Liver (tissue), 8 donors: ENCODE measurements at regions not wholly inside any gene's neighbourhood (a gene's known extent, or its start where the extent isn't known, plus 50 kb on each side); places are given as distances from the start of the nearest gene placed in this dataset.

Experiments used
- DNase-seq: peaks from one replicate; pipeline ENCODE4 v3.0.0-alpha.2; 2017; ENCODE audit warnings: low spot score
- H3K27ac ChIP-seq, 2 donors: one replicate each; pipeline ENCODE4 v1.7.0; 2013; ENCODE audit warnings: inconsistent platforms in 2 of 2, low read length in 2 of 2, control low read depth in 1 of 2, low read depth in 1 of 2, mild to moderate bottlenecking in 1 of 2
- H3K27me3 ChIP-seq, 4 donors: one replicate each; pipeline versions ENCODE4 v1.6.1 to v1.7.0; 2013; ENCODE audit warnings: low read length in 3 of 4, inconsistent platforms in 1 of 4, mild to moderate bottlenecking in 1 of 4, moderate library complexity in 1 of 4; ENCODE audit not compliant: control insufficient read depth in 4 of 4, insufficient read depth in 4 of 4
- H3K36me3 ChIP-seq, 4 donors: one replicate each; pipeline versions ENCODE4 v1.6.1 to v1.7.0; 2013; ENCODE audit warnings: low read length in 3 of 4, mild to moderate bottlenecking in 3 of 4, low read depth in 1 of 4, moderate library complexity in 1 of 4; ENCODE audit not compliant: control insufficient read depth in 4 of 4, insufficient read depth in 3 of 4
- H3K4me1 ChIP-seq, 4 donors: one replicate each; pipeline versions ENCODE4 v1.6.1 to v1.7.0; 2013; ENCODE audit warnings: low read length in 3 of 4, mild to moderate bottlenecking in 3 of 4, moderate library complexity in 1 of 4; ENCODE audit not compliant: control insufficient read depth in 4 of 4, insufficient read depth in 4 of 4
- H3K4me3 ChIP-seq, 3 donors: one replicate each; pipeline versions ENCODE4 v1.6.1 to v1.7.0; 2013; ENCODE audit warnings: low read length in 3 of 3, control low read depth in 1 of 3, low read depth in 1 of 3, mild to moderate bottlenecking in 1 of 3
- H3K9ac ChIP-seq, 2 donors: one replicate each; pipeline ENCODE4 v1.7.0; 2013; ENCODE audit warnings: low read length in 2 of 2, mild to moderate bottlenecking in 2 of 2, moderate library complexity in 2 of 2, control low read depth in 1 of 2, low read depth in 1 of 2
- H3K9me3 ChIP-seq, 4 donors: one replicate each; pipeline versions ENCODE4 v1.6.1 to v1.7.0; 2013; ENCODE audit warnings: low read length in 3 of 4; ENCODE audit not compliant: control insufficient read depth in 4 of 4
- ATF3 ChIP-seq: IDR thresholded peaks from 2 replicates; pipeline ENCODE4 v1.6.1; 2016; ENCODE audit warnings: antibody characterized with exemption
- CTCF ChIP-seq: fragments of 150-350 bp; IDR thresholded peaks from 2 replicates; pipeline ENCODE4 v1.5.1; 2017; ENCODE audit warnings: improper control_type of control experiment, low read depth, low read length; ENCODE audit not compliant: missing input control
- EGR1 ChIP-seq, 2 donors: IDR thresholded peaks; 2 replicates each; pipeline ENCODE4 v1.6.1; 2016 to 2018; ENCODE audit warnings: antibody characterized with exemption in 2 of 2, low read depth in 2 of 2
- FOXA1 ChIP-seq: IDR thresholded peaks from 2 replicates; pipeline ENCODE4 v1.6.1; 2016; ENCODE audit warnings: antibody characterized with exemption
- FOXA2 ChIP-seq: IDR thresholded peaks from 2 replicates; pipeline ENCODE4 v1.6.1; 2016; ENCODE audit warnings: antibody characterized with exemption
- GABPA ChIP-seq, 2 donors: IDR thresholded peaks in 1 of 2; conservative IDR thresholded peaks in 1 of 2; 2 replicates each; pipeline ENCODE4 v1.6.1; 2016; ENCODE audit warnings: antibody characterized with exemption in 2 of 2, mild to moderate bottlenecking in 1 of 2, moderate library complexity in 1 of 2
- HNF4A ChIP-seq, 2 donors: conservative IDR thresholded peaks; 2 replicates each; pipeline ENCODE4 v1.6.1; 2016; ENCODE audit warnings: antibody characterized with exemption in 2 of 2, mild to moderate bottlenecking in 2 of 2
- HNF4G ChIP-seq: IDR thresholded peaks from 2 replicates; pipeline ENCODE4 v1.6.1; 2016; ENCODE audit warnings: antibody characterized with exemption
- JUND ChIP-seq, 2 donors: IDR thresholded peaks; 2 replicates each; pipeline ENCODE4 v1.6.1; 2016; ENCODE audit warnings: antibody characterized with exemption in 2 of 2
- MAX ChIP-seq: IDR thresholded peaks from 2 replicates; pipeline ENCODE4 v1.6.1; 2016; ENCODE audit warnings: antibody characterized with exemption
- NR2F2 ChIP-seq: IDR thresholded peaks from 2 replicates; pipeline ENCODE4 v1.6.1; 2016; ENCODE audit warnings: antibody characterized with exemption
- RAD21 ChIP-seq, 2 donors: IDR thresholded peaks; 2 replicates each; pipeline ENCODE4 v1.6.1; 2016; ENCODE audit warnings: antibody characterized with exemption in 2 of 2, mild to moderate bottlenecking in 2 of 2
- RXRA ChIP-seq, 2 donors: IDR thresholded peaks; 2 replicates each; pipeline ENCODE4 v1.6.1; 2017 to 2018; ENCODE audit warnings: antibody characterized with exemption in 2 of 2, mild to moderate bottlenecking in 1 of 2
- TAF1 ChIP-seq: conservative IDR thresholded peaks from 2 replicates; pipeline ENCODE4 v1.6.1; 2016; ENCODE audit warnings: antibody characterized with exemption, mild to moderate bottlenecking
- YY1 ChIP-seq: IDR thresholded peaks from 2 replicates; pipeline ENCODE4 v1.6.1; 2016; ENCODE audit warnings: antibody characterized with exemption, mild to moderate bottlenecking
- ZBTB33 ChIP-seq: IDR thresholded peaks from 2 replicates; pipeline ENCODE4 v1.6.1; 2016; ENCODE audit warnings: antibody characterized with exemption
- WGBS: extraction: QIAGEN DNeasy Blood & Tissue Kit; methylation state at CpG from one replicate; pipeline ENCODE4 v1.1.7; 2013; 5-methylcytosine and 5-hydroxymethylcytosine counted together
- donor health status: healthy.
- donor health status: healthy.
- donor health status: healthy.
- donor health status: healthy.
- donor health status: healthy.

GRCh38 chr11:41659985-41660384 lies 200.5 kb upstream of the LRRC4C start:
- no peak for DNase-seq
- no peaks in the 10 kb centered on the region for H3K27me3 ChIP-seq
- 74% methylated on average over 9 of the region's 9 CpGs for WGBS
- H3K36me3 ChIP-seq: no peaks in the 10 kb centered on the region
- no peaks in the 10 kb centered on the region for H3K9me3 ChIP-seq
- no peak for TF ChIP-seq YY1
- TF ChIP-seq CTCF: no peak
- TF ChIP-seq TAF1: no peak
- TF ChIP-seq MAX: no peak
- TF ChIP-seq GABPA (IDR thresholded peaks at IDR 0.05 in 1 of 2, conservative IDR thresholded peaks at IDR 0.05 in 1 of 2): no peak
- no peak for TF ChIP-seq JUND (IDR thresholded peaks at IDR 0.05)
- TF ChIP-seq HNF4G: no peak
- H3K27ac ChIP-seq: no peak overlapping the region
- H3K4me1 ChIP-seq: no peaks in the 10 kb centered on the region
- no peak overlapping the region for H3K4me3 ChIP-seq
- H3K9ac ChIP-seq: no peak overlapping the region

GRCh38 chr11:41660585-41660984 lies 201.1 kb upstream of the LRRC4C start:
- 70% methylated on average over 8 of the region's 8 CpGs for WGBS

GRCh38 chr11:41665441-41666360 lies 206.2 kb upstream of the LRRC4C start:
- H3K4me3 ChIP-seq: no peak overlapping the region
- H3K9ac ChIP-seq: no peak overlapping the region
- no peak for DNase-seq
- no peaks in the 10 kb centered on the region for H3K9me3 ChIP-seq
- no peaks in the 10 kb centered on the region for H3K36me3 ChIP-seq
- no peak overlapping the region for H3K27ac ChIP-seq
- 50% methylated on average over 7 of the region's 7 CpGs for WGBS
- no peaks in the 10 kb centered on the region for H3K4me1 ChIP-seq
- no peaks in the 10 kb centered on the region for H3K27me3 ChIP-seq
- no peak for TF ChIP-seq GABPA (IDR thresholded peaks at IDR 0.05 in 1 of 2, conservative IDR thresholded peaks at IDR 0.05 in 1 of 2)
- TF ChIP-seq FOXA2: no peak
- TF ChIP-seq ZBTB33: no peak
- TF ChIP-seq EGR1 (IDR thresholded peaks at IDR 0.05; ENCODE audit: low read depth in 2 of 2): no peak
- TF ChIP-seq NR2F2: no peak
- no peak for TF ChIP-seq JUND (IDR thresholded peaks at IDR 0.05)
- no peak for TF ChIP-seq ATF3
- TF ChIP-seq RAD21 (IDR thresholded peaks at IDR 0.05): no peak
- no peak for TF ChIP-seq FOXA1
- TF ChIP-seq HNF4A (conservative IDR thresholded peaks at IDR 0.05): no peak
- TF ChIP-seq RXRA (IDR thresholded peaks at IDR 0.05): no peak

More at GRCh38 chr11:41660585-41660984, 201.1 kb upstream of the LRRC4C start:
- no peak for TF ChIP-seq ZBTB33
- Histone ChIP-seq H3K9me3 (no peaks in the 10 kb centered on the region), H3K4me3 (no peak overlapping the region), H3K4me1 (no peaks in the 10 kb centered on the region), H3K27me3 (no peaks in the 10 kb centered on the region), H3K36me3 (no peaks in the 10 kb centered on the region), H3K9ac (no peak overlapping the region), H3K27ac (no peak overlapping the region)
- no peak for DNase-seq
